Panc1 (cell line): ENCODE measurements at regions not wholly inside any gene's neighbourhood (a gene's known extent, or its start where the extent isn't known, plus 50 kb on each side); places are given as distances from the start of the nearest gene placed in this dataset.

Experiments
- ATAC-seq: fragments of 200-7000 bp; cut with Tn5 transposase; 2 replicates; pipeline ENCODE4 v1.9.1; 2020; ENCODE audit warnings: mild to moderate bottlenecking, moderate library complexity
- BruUV-seq: library from RNA; stranded (reverse); fragments of 400-500 nt; replicated peaks from 2 replicates; lab custom pipeline; 2021; lab: Mats Ljungman, UMichigan
- CTCF ChIA-PET: fragments of 300-600 bp; sonication (Branson Sonifier 250); formaldehyde crosslinking; loops from one replicate; lab custom pipeline; 2022; ENCODE audit warnings: antibody characterized with exemption; lab: Charles Lee
- POLR2A ChIA-PET: fragments of 300-600 bp; sonication (Branson Sonifier 250); formaldehyde crosslinking; loops from one replicate; lab custom pipeline; 2022; ENCODE audit warnings: antibody characterized with exemption; lab: Charles Lee
- DNase-seq: peaks from one replicate; pipeline ENCODE4 v3.0.0-alpha.2; 2010; ENCODE audit warnings: low read depth, low spot score
- H3K27ac ChIP-seq: 2 replicates; pipeline ENCODE4 v1.5.1; 2011; ENCODE audit warnings: mild to moderate bottlenecking, low read length, inconsistent platforms
- H3K27me3 ChIP-seq: fragments of 200-500 bp; sonication (Bioruptor generic); 2 replicates; pipeline ENCODE4 v1.6.0; 2014; ENCODE audit warnings: low read length, inconsistent platforms; ENCODE audit not compliant: control insufficient read depth, insufficient read depth
- H3K36me3 ChIP-seq: fragments of 200-500 bp; sonication (Bioruptor generic); 2 replicates; pipeline ENCODE4 v1.5.1; 2014; ENCODE audit warnings: inconsistent platforms, mild to moderate bottlenecking, low read length, moderate library complexity; ENCODE audit not compliant: control insufficient read depth, insufficient read depth
- H3K4me1 ChIP-seq: 2 replicates; pipeline ENCODE4 v1.5.1; 2011; ENCODE audit warnings: inconsistent platforms, mild to moderate bottlenecking, low read length, moderate library complexity; ENCODE audit not compliant: control insufficient read depth, insufficient read depth
- H3K4me3 ChIP-seq, 2 experiments: 2 replicates each; pipeline ENCODE4 v1.5.1; 2011 to 2012; ENCODE audit warnings: low read depth in 2 of 2, low read length in 2 of 2, mild to moderate bottlenecking in 2 of 2, inconsistent platforms in 1 of 2, moderate library complexity in 1 of 2
- H3K9me3 ChIP-seq: fragments of 200-500 bp; sonication (Bioruptor generic); 2 replicates; pipeline ENCODE4 v1.5.1; 2014; ENCODE audit warnings: low read depth, mild to moderate bottlenecking, inconsistent platforms, low read length, moderate library complexity; ENCODE audit not compliant: control insufficient read depth, insufficient read depth
- CTCF ChIP-seq: fragments of 450-650 bp; IDR thresholded peaks from 2 replicates; pipeline ENCODE4 v1.5.1; 2017; ENCODE audit warnings: mild to moderate bottlenecking
- POLR2AphosphoS5 ChIP-seq: IDR thresholded peaks from 2 replicates; pipeline ENCODE4 v1.6.1; 2012; ENCODE audit warnings: mild to moderate bottlenecking, low read depth, low read length, moderate library complexity
- REST ChIP-seq, 2 experiments: IDR thresholded peaks; 2 replicates each; pipeline ENCODE4 v1.6.1; 2011 to 2012; ENCODE audit warnings: low read depth in 2 of 2, control low read depth in 1 of 2, low read length in 1 of 2, mild to moderate bottlenecking in 1 of 2, moderate library complexity in 1 of 2; ENCODE audit not compliant: insufficient read depth in 1 of 2
- SIN3A ChIP-seq: IDR thresholded peaks from 2 replicates; pipeline ENCODE4 v1.6.1; 2012; ENCODE audit warnings: low read depth, mild to moderate bottlenecking, low read length, moderate library complexity, borderline replicate concordance; ENCODE audit not compliant: insufficient read depth
- TCF7L2 ChIP-seq: IDR thresholded peaks from 2 replicates; pipeline ENCODE4 v1.6.1; 2011; ENCODE audit warnings: mild to moderate bottlenecking, low read depth, low read length, inconsistent platforms
- in situ Hi-C: cut with HindIII; loops from 2 replicates; pipeline ENCODE4 v1.10.0; 2016; ENCODE audit warnings: low sequenced_read_pairs, low pct_unique_long_range_greater_than_20kb
- intact Hi-C: fragments of 100-400 bp; cut with micrococcal nuclease; formaldehyde crosslinking; loops from one replicate; pipeline ENCODE4 v1.10.0; 2022; ENCODE audit not compliant: unreplicated experiment

- Histone ChIP-seq H3K4me1 (no peaks in the 10 kb centered on the region), H3K27ac (no peak overlapping the region), H3K4me3 (no peak overlapping the region), H3K27me3 (no peaks in the 10 kb centered on the region), H3K9me3 (no peaks in the 10 kb centered on the region), H3K36me3 (no peaks in the 10 kb centered on the region)
- intact Hi-C loops, result no loop called here
- CTCF ChIA-PET, result no interaction called here
- TF ChIP-seq SIN3A (no peak), TCF7L2 (no peak), CTCF (no peak), POLR2AphosphoS5 (no peak), REST (IDR thresholded peaks at IDR 0.05; ENCODE audit: insufficient read depth in 1 of 2, low read depth in 2 of 2, low read length in 1 of 2) (no peak)
- DNase-seq, result no peak
- ATAC-seq, result no peak
- no TSS peak for BruUV-seq
- in situ Hi-C loops, result no loop called here
- POLR2A ChIA-PET, result no interaction called here
Observed at GRCh38 chr18:52220062-52220591, 119.9 kb upstream of the DCC start.

GRCh38 chr18:52222211-52222610, 117.8 kb upstream of the DCC start:
- Histone ChIP-seq H3K36me3 (no peaks in the 10 kb centered on the region), H3K27ac (no peak overlapping the region), H3K4me1 (no peaks in the 10 kb centered on the region), H3K9me3 (no peaks in the 10 kb centered on the region), H3K4me3 (no peak overlapping the region), H3K27me3 (no peaks in the 10 kb centered on the region)
- DNase-seq (no peak), ATAC-seq (no peak)
- CTCF ChIA-PET, result no interaction called here
- intact Hi-C loops, result no loop called here
- no peak for TF ChIP-seq REST (IDR thresholded peaks at IDR 0.05; ENCODE audit: insufficient read depth in 1 of 2, low read depth in 2 of 2, low read length in 1 of 2)
- TF ChIP-seq POLR2AphosphoS5, result no peak
- TF ChIP-seq TCF7L2, result no peak
- no peak for TF ChIP-seq CTCF
- no peak for TF ChIP-seq SIN3A
- in situ Hi-C loops, result no loop called here
- BruUV-seq, result no TSS peak
- POLR2A ChIA-PET, result no interaction called here
